ENCODE measurements at regions not wholly inside any gene's neighbourhood (a gene's known extent, or its start where the extent isn't known, plus 50 kb on each side); places are given as distances from the start of the nearest gene placed in this dataset.

DNA sequence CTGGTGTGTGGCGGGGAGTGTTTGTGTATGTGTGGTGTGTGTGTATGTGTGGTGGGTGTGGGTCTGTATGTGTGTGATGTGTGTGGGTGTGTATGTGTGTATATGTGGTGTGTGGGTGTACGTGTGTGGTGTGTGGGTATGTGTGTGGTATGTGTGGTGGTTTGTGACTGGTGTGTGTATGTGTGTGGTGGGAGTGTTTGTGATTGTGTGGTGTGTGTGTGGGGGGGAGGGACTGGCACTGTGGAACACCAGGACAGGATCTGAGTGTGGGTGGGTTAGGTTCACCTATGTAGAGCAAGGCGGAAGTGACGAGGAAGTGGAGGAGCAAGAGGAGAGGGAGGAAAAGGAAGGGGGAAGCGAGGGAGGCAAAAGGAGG, 510.8 kb downstream of the SHQ1 start:
- TF ChIP-seq POLR2A (IDR thresholded peaks at IDR 0.05; ENCODE audit: low read depth, low read length) (no peak), POLR2AphosphoS5 (IDR thresholded peaks at IDR 0.05; ENCODE audit: low read depth, low read length) (no peak), SPI1 (IDR thresholded peaks at IDR 0.05; ENCODE audit: low read depth, low read length) (no peak), TAF1 (IDR thresholded peaks at IDR 0.05; ENCODE audit: low read depth, low read length) (no peak)

All from GM12891 (cell line).